ENCODE measurements at regions not wholly inside any gene's neighbourhood (a gene's known extent, or its start where the extent isn't known, plus 50 kb on each side); places are given as distances from the start of the nearest gene placed in this dataset.

GRCh38 chr4:156472624-156473023 is 499.0 kb downstream of the PDGFC start:
- ATAC-seq = no peak
- no peak for DNase-seq (ENCODE audit: low spot score)
- intact Hi-C loops (cut with DNase I) = no loop called here

GRCh38 chr4:156459584-156459983 is 505.9 kb upstream of the CTSO start:
- intact Hi-C loops (cut with DNase I) = no loop called here
- ATAC-seq = no peak

GRCh38 chr4:156456830-156457229 is 503.2 kb upstream of the CTSO start:
- intact Hi-C loops (cut with DNase I) = no loop called here
- DNase-seq (ENCODE audit: low spot score) (no peak), ATAC-seq (no peak)

More at GRCh38 chr4:156459584-156459983, 505.9 kb upstream of the CTSO start:
- no peak for DNase-seq (ENCODE audit: low spot score)

- intact Hi-C loops (cut with DNase I) = no loop called here
- DNase-seq (ENCODE audit: low spot score) (no peak), ATAC-seq (no peak)
These were observed 489.8 kb upstream of the CTSO start for GRCh38 chr4:156443488-156443887.

- ATAC-seq (no peak), DNase-seq (ENCODE audit: low spot score) (no peak)
- intact Hi-C loops (cut with DNase I) = no loop called here
These were observed 489.2 kb upstream of the CTSO start for GRCh38 chr4:156442912-156443311.

- ATAC-seq = no peak
- DNase-seq (ENCODE audit: low spot score) = no peak
- intact Hi-C loops (cut with DNase I) = no loop called here
These were observed 486.0 kb upstream of the CTSO start for GRCh38 chr4:156439576-156440200.

- ATAC-seq (no peak), DNase-seq (ENCODE audit: low spot score) (no peak)
- intact Hi-C loops (cut with DNase I) = no loop called here
These were observed 484.0 kb upstream of the CTSO start for GRCh38 chr4:156437666-156438065.

- ATAC-seq (no peak), DNase-seq (ENCODE audit: low spot score) (no peak)
- intact Hi-C loops (cut with DNase I) = no loop called here
These were observed 468.9 kb upstream of the CTSO start for GRCh38 chr4:156422576-156422975.

GRCh38 chr4:156420623-156421022 is 467.0 kb upstream of the CTSO start:
- intact Hi-C loops (cut with DNase I) = no loop called here
- DNase-seq (ENCODE audit: low spot score) (no peak), ATAC-seq (no peak)

GRCh38 chr4:156419080-156419685 is 465.5 kb upstream of the CTSO start:
- ATAC-seq (no peak), DNase-seq (ENCODE audit: low spot score) (no peak)
- intact Hi-C loops (cut with DNase I) = no loop called here

- ATAC-seq = no peak
- intact Hi-C loops (cut with DNase I) = no loop called here
These were observed 460.7 kb upstream of the CTSO start for GRCh38 chr4:156414406-156414805.

GRCh38 chr4:156413239-156414135 is 459.8 kb upstream of the CTSO start:
- intact Hi-C loops (cut with DNase I) = no loop called here
- ATAC-seq = no peak
- DNase-seq (ENCODE audit: low spot score) = no peak

More at GRCh38 chr4:156414406-156414805, 460.7 kb upstream of the CTSO start:
- no peak for DNase-seq (ENCODE audit: low spot score)

GRCh38 chr4:156411531-156411930 is 457.9 kb upstream of the CTSO start:
- intact Hi-C loops (cut with DNase I) = no loop called here
- no peak for ATAC-seq
- no peak for DNase-seq (ENCODE audit: low spot score)

GRCh38 chr4:156408749-156409148 is 455.1 kb upstream of the CTSO start:
- ATAC-seq = no peak
- intact Hi-C loops (cut with DNase I) = no loop called here
- no peak for DNase-seq (ENCODE audit: low spot score)

GRCh38 chr4:156401371-156401770 is 447.7 kb upstream of the CTSO start:
- DNase-seq (ENCODE audit: low spot score) (no peak), ATAC-seq (no peak)
- intact Hi-C loops (cut with DNase I) = no loop called here

- intact Hi-C loops (cut with DNase I) = no loop called here
- DNase-seq (ENCODE audit: low spot score) (no peak), ATAC-seq (no peak)
These were observed 442.9 kb upstream of the CTSO start for GRCh38 chr4:156396534-156396933.

GRCh38 chr4:156391325-156391653 is 437.6 kb upstream of the CTSO start:
- intact Hi-C loops (cut with DNase I) = no loop called here
- no peak for ATAC-seq

GRCh38 chr4:156390599-156391324 is 437.1 kb upstream of the CTSO start:
- ATAC-seq (peak; percentile 34), DNase-seq (ENCODE audit: low spot score) (no peak)

More at GRCh38 chr4:156391325-156391653, 437.6 kb upstream of the CTSO start:
- DNase-seq (ENCODE audit: low spot score) = no peak

GRCh38 chr4:156388826-156389225 is 435.2 kb upstream of the CTSO start:
- ATAC-seq (no peak), DNase-seq (ENCODE audit: low spot score) (no peak)
- intact Hi-C loops (cut with DNase I) = no loop called here

More at GRCh38 chr4:156390599-156391324, 437.1 kb upstream of the CTSO start:
- intact Hi-C loops (cut with DNase I) = no loop called here
